ENCODE measurements at regions not wholly inside any gene's neighbourhood (a gene's known extent, or its start where the extent isn't known, plus 50 kb on each side); places are given as distances from the start of the nearest gene placed in this dataset.

GRCh38 chr14:85102591-85102990 is 427.4 kb upstream of the FLRT2 start:
- no peak for TF ChIP-seq CTCF (IDR thresholded peaks at IDR 0.05)

GRCh38 chr14:85106506-85106905 is 423.4 kb upstream of the FLRT2 start:
- Histone ChIP-seq H3K36me3 (no peaks in the 10 kb centered on the region), H3K27ac (no peak overlapping the region), H3K9me3 (no peaks in the 10 kb centered on the region), H3K4me1 (ENCODE audit: control insufficient read depth in 1 of 2, insufficient read depth in 1 of 2, low read depth in 1 of 2, low read length in 1 of 2) (no peaks in the 10 kb centered on the region), H3K27me3 (no peaks in the 10 kb centered on the region), H3K4me3 (ENCODE audit: low read depth in 1 of 2, low read length in 1 of 2) (no peak overlapping the region)
- no peak for TF ChIP-seq CTCF (IDR thresholded peaks at IDR 0.05)

More at GRCh38 chr14:85102591-85102990, 427.4 kb upstream of the FLRT2 start:
- Histone ChIP-seq H3K4me1 (ENCODE audit: control insufficient read depth in 1 of 2, insufficient read depth in 1 of 2, low read depth in 1 of 2, low read length in 1 of 2) (no peaks in the 10 kb centered on the region), H3K36me3 (no peaks in the 10 kb centered on the region), H3K4me3 (ENCODE audit: low read depth in 1 of 2, low read length in 1 of 2) (no peak overlapping the region), H3K27me3 (no peaks in the 10 kb centered on the region), H3K27ac (no peak overlapping the region), H3K9me3 (no peaks in the 10 kb centered on the region)

GRCh38 chr14:85112762-85113161 is 417.2 kb upstream of the FLRT2 start:
- no peak for TF ChIP-seq CTCF (IDR thresholded peaks at IDR 0.05)
- no peaks in the 10 kb centered on the region for H3K4me1 ChIP-seq (ENCODE audit: control insufficient read depth in 1 of 2, insufficient read depth in 1 of 2, low read depth in 1 of 2, low read length in 1 of 2)
- no peak overlapping the region for H3K4me3 ChIP-seq (ENCODE audit: low read depth in 1 of 2, low read length in 1 of 2)
- no peaks in the 10 kb centered on the region for H3K9me3 ChIP-seq
- H3K27me3 ChIP-seq: no peaks in the 10 kb centered on the region
- H3K36me3 ChIP-seq: no peaks in the 10 kb centered on the region
- H3K27ac ChIP-seq: no peak overlapping the region

- Histone ChIP-seq H3K4me1 (ENCODE audit: control insufficient read depth in 1 of 2, insufficient read depth in 1 of 2, low read depth in 1 of 2, low read length in 1 of 2) (no peaks in the 10 kb centered on the region), H3K27ac (no peak overlapping the region), H3K4me3 (ENCODE audit: low read depth in 1 of 2, low read length in 1 of 2) (no peak overlapping the region), H3K9me3 (no peaks in the 10 kb centered on the region), H3K27me3 (no peaks in the 10 kb centered on the region), H3K36me3 (no peaks in the 10 kb centered on the region)
- no peak for TF ChIP-seq CTCF (IDR thresholded peaks at IDR 0.05)
These were observed 414.0 kb upstream of the FLRT2 start for GRCh38 chr14:85115921-85116320.

- Histone ChIP-seq H3K27me3 (no peaks in the 10 kb centered on the region), H3K4me1 (ENCODE audit: control insufficient read depth in 1 of 2, insufficient read depth in 1 of 2, low read depth in 1 of 2, low read length in 1 of 2) (no peaks in the 10 kb centered on the region), H3K36me3 (no peaks in the 10 kb centered on the region), H3K9me3 (no peaks in the 10 kb centered on the region), H3K4me3 (ENCODE audit: low read depth in 1 of 2, low read length in 1 of 2) (no peak overlapping the region), H3K27ac (no peak overlapping the region)
- TF ChIP-seq CTCF (IDR thresholded peaks at IDR 0.05): no peak
These were observed 411.7 kb upstream of the FLRT2 start for GRCh38 chr14:85118274-85118673.

GRCh38 chr14:85122690-85123089 is 407.3 kb upstream of the FLRT2 start:
- no peak overlapping the region for H3K27ac ChIP-seq
- no peaks in the 10 kb centered on the region for H3K27me3 ChIP-seq
- H3K4me3 ChIP-seq (ENCODE audit: low read depth in 1 of 2, low read length in 1 of 2): no peak overlapping the region
- TF ChIP-seq CTCF (IDR thresholded peaks at IDR 0.05): no peak
- no peaks in the 10 kb centered on the region for H3K9me3 ChIP-seq
- no peaks in the 10 kb centered on the region for H3K36me3 ChIP-seq
- no peaks in the 10 kb centered on the region for H3K4me1 ChIP-seq (ENCODE audit: control insufficient read depth in 1 of 2, insufficient read depth in 1 of 2, low read depth in 1 of 2, low read length in 1 of 2)
